ENCODE measurements at regions not wholly inside any gene's neighbourhood (a gene's known extent, or its start where the extent isn't known, plus 50 kb on each side); places are given as distances from the start of the nearest gene placed in this dataset.

DNA sequence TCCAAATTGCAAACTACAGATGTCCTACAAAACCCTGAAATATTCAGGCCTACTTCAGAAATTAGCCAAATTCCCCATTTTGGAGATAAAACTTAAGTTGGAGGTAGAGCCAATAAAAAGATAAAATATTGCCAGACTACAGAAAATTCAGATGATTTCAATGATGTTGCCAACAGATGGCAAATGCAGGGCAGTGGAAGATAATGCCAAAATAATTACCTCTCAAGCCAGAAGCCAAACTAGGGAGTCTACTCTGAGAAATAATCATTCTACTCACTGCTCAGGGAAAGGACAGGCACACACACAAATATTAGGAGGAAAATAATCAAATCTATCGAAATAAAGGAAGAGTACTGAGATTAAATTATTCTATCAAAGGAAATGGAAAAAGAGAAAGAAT is 347.5 kb upstream of the CCNG1 start:
- no peak overlapping the region for H2AK5ac ChIP-seq (ENCODE audit: low read depth, low read length)
- H3K9me3 ChIP-seq (ENCODE audit: control insufficient read depth, insufficient read depth, low read length), result peaks cover 3% of the 10 kb centered on the region; the same call in 1 of the 2 replicates
- no peak for DNase-seq
- H4K5ac ChIP-seq (ENCODE audit: low read depth, low read length), result no peak overlapping the region
- no peak for ATAC-seq (ENCODE audit: low read depth)
- no peak overlapping the region for H3K14ac ChIP-seq (replicated peaks; ENCODE audit: low read depth, low read length)
- H3K9me1 ChIP-seq (ENCODE audit: insufficient read depth, low read length), result no peaks in the 10 kb centered on the region
- H3K56ac ChIP-seq (ENCODE audit: extremely low read depth, insufficient read depth, low read length), result no peak overlapping the region
- no TSS peak for BruUV-seq (replicated peaks)
- no peak overlapping the region for H3K4ac ChIP-seq (ENCODE audit: low read depth, low read length)
- H3K4me1 ChIP-seq (ENCODE audit: control insufficient read depth, insufficient read depth, low read length), result no peaks in the 10 kb centered on the region
- no CpG with 5 or more reads among the region's 1 CpG for WGBS, 2 experiments (ENCODE audit: extremely low coverage in 2 of 2, insufficient read length in 1 of 2)
- no peak overlapping the region for H2BK120ac ChIP-seq (ENCODE audit: low read depth, low read length)
- H3K23ac ChIP-seq (ENCODE audit: low read depth, low read length), result no peak overlapping the region
- dilution Hi-C loops (cut with HindIII; ENCODE audit: low sequenced_read_pairs, unreplicated experiment) (no loop called here), intact Hi-C loops (cut with micrococcal nuclease) (no loop called here), in situ Hi-C loops (cut with MboI; ENCODE audit: low sequenced_read_pairs) (no loop called here)
- H3K4me2 ChIP-seq (ENCODE audit: low read depth, low read length), result no peak overlapping the region
- no peak overlapping the region for H2AFZ ChIP-seq (replicated peaks; ENCODE audit: low read length, poor library complexity)
- no peaks in the 10 kb centered on the region for H4K20me1 ChIP-seq (ENCODE audit: insufficient read depth, low read length)
- no peak overlapping the region for H2BK20ac ChIP-seq (ENCODE audit: low read depth, low read length)
- no peaks in the 10 kb centered on the region for H3K36me3 ChIP-seq (ENCODE audit: control insufficient read depth, insufficient read depth, low read length)
- POLR2A ChIA-PET (ENCODE audit: unreplicated experiment), result no interaction called here
- H4K8ac ChIP-seq (ENCODE audit: low read depth in 2 of 2, low read length in 2 of 2), result no peak overlapping the region
- H2BK15ac ChIP-seq (ENCODE audit: low read depth, low read length), result no peak overlapping the region
- CTCF ChIA-PET, result no interaction called here
- no peak overlapping the region for H3K9ac ChIP-seq (ENCODE audit: low read depth, low read length)
- no peaks in the 10 kb centered on the region for H3K79me1 ChIP-seq (ENCODE audit: low read depth in 1 of 2, low read length in 2 of 2)
- no peak overlapping the region for H3K4me3 ChIP-seq (ENCODE audit: insufficient read depth, low read depth, low read length)
- no peak overlapping the region for H3K27ac ChIP-seq (ENCODE audit: insufficient read depth, low read length)
- H4K91ac ChIP-seq (ENCODE audit: insufficient read depth, low read depth, low read length), result no peak overlapping the region
- no peaks in the 10 kb centered on the region for H3K27me3 ChIP-seq (ENCODE audit: control insufficient read depth, insufficient read depth, low read length)
- TF ChIP-seq, protein P1, sequence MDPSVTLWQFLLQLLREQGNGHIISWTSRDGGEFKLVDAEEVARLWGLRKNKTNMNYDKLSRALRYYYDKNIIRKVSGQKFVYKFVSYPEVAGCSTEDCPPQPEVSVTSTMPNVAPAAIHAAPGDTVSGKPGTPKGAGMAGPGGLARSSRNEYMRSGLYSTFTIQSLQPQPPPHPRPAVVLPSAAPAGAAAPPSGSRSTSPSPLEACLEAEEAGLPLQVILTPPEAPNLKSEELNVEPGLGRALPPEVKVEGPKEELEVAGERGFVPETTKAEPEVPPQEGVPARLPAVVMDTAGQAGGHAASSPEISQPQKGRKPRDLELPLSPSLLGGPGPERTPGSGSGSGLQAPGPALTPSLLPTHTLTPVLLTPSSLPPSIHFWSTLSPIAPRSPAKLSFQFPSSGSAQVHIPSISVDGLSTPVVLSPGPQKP (IDR thresholded peaks at IDR 0.05; ENCODE audit: borderline replicate concordance, low read depth, low read length), result no peak
- TF ChIP-seq CHD1 (IDR thresholded peaks at IDR 0.05; ENCODE audit: low read depth, low read length) (no peak), NFE2L2 (IDR thresholded peaks at IDR 0.05; ENCODE audit: low read depth, low read length) (no peak), BHLHE40 (IDR thresholded peaks at IDR 0.05; ENCODE audit: low read depth, low read length) (no peak)
- TF ChIP-seq, protein P2, sequence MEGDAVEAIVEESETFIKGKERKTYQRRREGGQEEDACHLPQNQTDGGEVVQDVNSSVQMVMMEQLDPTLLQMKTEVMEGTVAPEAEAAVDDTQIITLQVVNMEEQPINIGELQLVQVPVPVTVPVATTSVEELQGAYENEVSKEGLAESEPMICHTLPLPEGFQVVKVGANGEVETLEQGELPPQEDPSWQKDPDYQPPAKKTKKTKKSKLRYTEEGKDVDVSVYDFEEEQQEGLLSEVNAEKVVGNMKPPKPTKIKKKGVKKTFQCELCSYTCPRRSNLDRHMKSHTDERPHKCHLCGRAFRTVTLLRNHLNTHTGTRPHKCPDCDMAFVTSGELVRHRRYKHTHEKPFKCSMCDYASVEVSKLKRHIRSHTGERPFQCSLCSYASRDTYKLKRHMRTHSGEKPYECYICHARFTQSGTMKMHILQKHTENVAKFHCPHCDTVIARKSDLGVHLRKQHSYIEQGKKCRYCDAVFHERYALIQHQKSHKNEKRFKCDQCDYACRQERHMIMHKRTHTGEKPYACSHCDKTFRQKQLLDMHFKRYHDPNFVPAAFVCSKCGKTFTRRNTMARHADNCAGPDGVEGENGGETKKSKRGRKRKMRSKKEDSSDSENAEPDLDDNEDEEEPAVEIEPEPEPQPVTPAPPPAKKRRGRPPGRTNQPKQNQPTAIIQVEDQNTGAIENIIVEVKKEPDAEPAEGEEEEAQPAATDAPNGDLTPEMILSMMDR (conservative IDR thresholded peaks at IDR 0.05; ENCODE audit: low read depth, low read length), result no peak
- TF ChIP-seq, protein P3, sequence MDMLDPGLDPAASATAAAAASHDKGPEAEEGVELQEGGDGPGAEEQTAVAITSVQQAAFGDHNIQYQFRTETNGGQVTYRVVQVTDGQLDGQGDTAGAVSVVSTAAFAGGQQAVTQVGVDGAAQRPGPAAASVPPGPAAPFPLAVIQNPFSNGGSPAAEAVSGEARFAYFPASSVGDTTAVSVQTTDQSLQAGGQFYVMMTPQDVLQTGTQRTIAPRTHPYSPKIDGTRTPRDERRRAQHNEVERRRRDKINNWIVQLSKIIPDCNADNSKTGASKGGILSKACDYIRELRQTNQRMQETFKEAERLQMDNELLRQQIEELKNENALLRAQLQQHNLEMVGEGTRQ (IDR thresholded peaks at IDR 0.05; ENCODE audit: low read depth, low read length), result no peak
- H3K18ac ChIP-seq (ENCODE audit: low read depth, low read length), result no peak overlapping the region
- H2AK9ac ChIP-seq (replicated peaks; ENCODE audit: low read depth, low read length, poor library complexity), result no peak overlapping the region
- H2BK5ac ChIP-seq (ENCODE audit: low read depth, low read length, poor library complexity, severe bottlenecking), result no peak overlapping the region

All from IMR-90 (cell line).